Dermis blood vessel endothelial cell (primary cell): ENCODE measurements at regions not wholly inside any gene's neighbourhood (a gene's known extent, or its start where the extent isn't known, plus 50 kb on each side); places are given as distances from the start of the nearest gene placed in this dataset.
"Not testable (repeated sequence)": the region's sequence is repeated elsewhere in the genome, so short reads cannot be mapped to it uniquely, and the experiment has no call there.

ENCODE experiments used
- DNase-seq: peaks from one replicate; pipeline ENCODE4 v3.0.0; 2010

- no peak for DNase-seq
Measured at GRCh38 chr1:70490153-70490552, 79.1 kb downstream of the CTH start.

GRCh38 chr1:70495370-70495769, 84.3 kb downstream of the CTH start:
- DNase-seq, result no peak

- no peak for DNase-seq
Measured at GRCh38 chr1:70496181-70496580, 85.1 kb downstream of the CTH start.

GRCh38 chr1:70497152-70497551, 86.1 kb downstream of the CTH start:
- no peak for DNase-seq

- no peak for DNase-seq
Measured at GRCh38 chr1:70498666-70499065, 87.6 kb downstream of the CTH start.

GRCh38 chr1:70499695-70500094, 88.6 kb downstream of the CTH start:
- no peak for DNase-seq

GRCh38 chr1:70503358-70503757, 92.3 kb downstream of the CTH start:
- DNase-seq, result no peak

GRCh38 chr1:70504176-70504820, 93.2 kb downstream of the CTH start:
- DNase-seq, result no peak

- no peak for DNase-seq
Measured at GRCh38 chr1:70504821-70505193, 93.7 kb downstream of the CTH start.

GRCh38 chr1:70507991-70508390, 96.9 kb downstream of the CTH start:
- DNase-seq, result not testable (repeated sequence)

GRCh38 chr1:70509996-70510876, 99.2 kb downstream of the CTH start:
- DNase-seq, result peak; percentile 79

- no peak for DNase-seq
Measured at GRCh38 chr1:70517444-70517843, 106.4 kb downstream of the CTH start.

GRCh38 chr1:70518106-70518505, 107.0 kb downstream of the CTH start:
- DNase-seq, result no peak

GRCh38 chr1:70528590-70529333, 117.7 kb downstream of the CTH start:
- DNase-seq, result peak; percentile 51

- no peak for DNase-seq
Measured at GRCh38 chr1:70536708-70537366, 125.8 kb downstream of the CTH start.

GRCh38 chr1:70537788-70538187, 126.7 kb downstream of the CTH start:
- DNase-seq, result no peak

- DNase-seq, result no peak
Measured at GRCh38 chr1:70542030-70542429, 131.0 kb downstream of the CTH start.

GRCh38 chr1:70542856-70543255, 131.8 kb downstream of the CTH start:
- DNase-seq, result no peak

GRCh38 chr1:70546726-70547125, 135.7 kb downstream of the CTH start:
- no peak for DNase-seq

- DNase-seq, result no peak
Measured at GRCh38 chr1:70552662-70553566, 141.8 kb downstream of the CTH start.

- DNase-seq, result no peak
Measured at GRCh38 chr1:70553567-70553956, 142.5 kb downstream of the CTH start.

- DNase-seq, result no peak
Measured at GRCh38 chr1:70554341-70554740, 143.3 kb downstream of the CTH start.
